SK-N-SH (cell line): ENCODE measurements at regions not wholly inside any gene's neighbourhood (a gene's known extent, or its start where the extent isn't known, plus 50 kb on each side); places are given as distances from the start of the nearest gene placed in this dataset.
A peak's percentile ranks its signal among the peaks of the same experiment; 100 is the strongest.

Source experiments
- CTCF ChIA-PET: fragments of 300-600, 350-600 bp; formaldehyde crosslinking; extraction: SDS; loops from one replicate; lab custom pipeline; 2021; lab: Yijun Ruan, JAX
- POLR2A ChIA-PET: fragments of 350-600 bp; sonication (Branson Sonifier 250); formaldehyde crosslinking; extraction: SDS; loops from one replicate; lab custom pipeline; 2020; ENCODE audit warnings: antibody characterized with exemption, inconsistent platforms; lab: Yijun Ruan, JAX
- DNase-seq: peaks from one replicate; pipeline ENCODE4 v3.0.0; 2012
- H2AFZ ChIP-seq: fragments of 200-600 bp; sonication (generic); 2 replicates; pipeline ENCODE4 v1.8.1; 2016; ENCODE audit warnings: antibody characterized with exemption, mild to moderate bottlenecking, low read depth
- H3F3A ChIP-seq: fragments of 200-600 bp; sonication (generic); replicated peaks from 2 replicates; pipeline ENCODE3; 2016; ENCODE audit warnings: antibody characterized with exemption, mild to moderate bottlenecking; ENCODE audit not compliant: insufficient read depth
- H3K27ac ChIP-seq, 2 experiments: fragments of 200-500 bp in 1 of 2; fragments of 200-600 bp in 1 of 2; sonication (Bioruptor generic) in 1 of 2; sonication (generic), shearing (Covaris generic) in 1 of 2; 2 replicates each; pipeline versions ENCODE4 v1.5.1 to v1.6.1; 2014 to 2016; ENCODE audit warnings: low read depth in 2 of 2, inconsistent platforms in 1 of 2, low read length in 1 of 2, mild to moderate bottlenecking in 1 of 2, mixed read lengths in 1 of 2
- H3K27me3 ChIP-seq: fragments of 200-600 bp; sonication (generic), shearing (Covaris generic); 2 replicates; pipeline ENCODE4 v1.6.1; 2016; ENCODE audit warnings: mixed run types; ENCODE audit not compliant: insufficient read depth
- H3K36me3 ChIP-seq, 2 experiments: fragments of 200-500 bp in 1 of 2; fragments of 200-600 bp in 1 of 2; sonication (Bioruptor generic) in 1 of 2; sonication (generic) in 1 of 2; replicated peaks in 1 of 2; 2 replicates each; pipeline versions ENCODE3 to v1.5.1; 2014 to 2016; ENCODE audit warnings: low read length in 1 of 2, mild to moderate bottlenecking in 1 of 2; ENCODE audit not compliant: insufficient read depth in 2 of 2, control insufficient read depth in 1 of 2
- H3K4me1 ChIP-seq, 2 experiments: fragments of 200-500 bp in 1 of 2; fragments of 200-600 bp in 1 of 2; sonication (Bioruptor generic) in 1 of 2; sonication (generic), shearing (Covaris generic) in 1 of 2; 2 replicates each; pipeline versions ENCODE4 v1.5.1 to v1.6.1; 2014 to 2016; ENCODE audit warnings: low read depth in 1 of 2, low read length in 1 of 2, mixed run types in 1 of 2; ENCODE audit not compliant: insufficient read depth in 2 of 2, control insufficient read depth in 1 of 2
- H3K4me2 ChIP-seq: fragments of 200-600 bp; sonication (generic), shearing (Covaris generic); 2 replicates; pipeline ENCODE4 v1.6.1; 2017; ENCODE audit warnings: mixed run types
- H3K4me3 ChIP-seq, 2 experiments: fragments of 200-500 bp in 1 of 2; fragments of 200-600 bp in 1 of 2; sonication (Bioruptor generic) in 1 of 2; sonication (generic), shearing (Covaris generic) in 1 of 2; 2 replicates each; pipeline versions ENCODE4 v1.5.1 to v1.8.1; 2014 to 2016; ENCODE audit warnings: low read depth in 2 of 2, inconsistent platforms in 1 of 2, low read length in 1 of 2, mild to moderate bottlenecking in 1 of 2, mixed read lengths in 1 of 2, moderate library complexity in 1 of 2
- H3K79me2 ChIP-seq: fragments of 200-600 bp; sonication (generic); 2 replicates; pipeline ENCODE4 v1.8.1; 2017; ENCODE audit warnings: mild to moderate bottlenecking; ENCODE audit not compliant: insufficient read depth
- H3K9ac ChIP-seq: fragments of 200-600 bp; sonication (generic); 2 replicates; pipeline ENCODE4 v1.6.1; 2017; ENCODE audit warnings: mixed run types
- H3K9me2 ChIP-seq: fragments of 200-600 bp; sonication (generic); 2 replicates; pipeline ENCODE4 v1.6.1; 2017; ENCODE audit warnings: mixed run types
- H3K9me3 ChIP-seq: fragments of 200-600 bp; sonication (generic); 2 replicates; pipeline ENCODE4 v1.6.1; 2017; ENCODE audit warnings: mixed run types, mild to moderate bottlenecking, moderate library complexity
- H4K20me1 ChIP-seq: fragments of 200-600 bp; sonication (generic); 2 replicates; pipeline ENCODE4 v1.6.1; 2017; ENCODE audit warnings: mild to moderate bottlenecking, mixed run types; ENCODE audit not compliant: insufficient read depth
- CHD2 ChIP-seq: fragments of 150-350 bp; IDR thresholded peaks from 2 replicates; pipeline ENCODE4 v1.6.1; 2018; ENCODE audit warnings: low read length; ENCODE audit not compliant: partially characterized antibody
- CTCF ChIP-seq: fragments of 200-600 bp; sonication (generic); IDR thresholded peaks from 2 replicates; pipeline ENCODE4 v1.6.1; 2017; ENCODE audit warnings: antibody characterized with exemption, mild to moderate bottlenecking, moderate library complexity
- EP300 ChIP-seq, 2 experiments: IDR thresholded peaks; 2 replicates each; pipeline versions ENCODE4 v1.4.0 to v1.6.1; 2012; ENCODE audit warnings: borderline replicate concordance in 1 of 2, low read depth in 1 of 2, low read length in 1 of 2
- EZH2phosphoT487 ChIP-seq: fragments of 200-600 bp; sonication (generic); IDR thresholded peaks from 2 replicates; pipeline ENCODE4 v1.6.1; 2017; ENCODE audit warnings: low read depth, mixed run types, mild to moderate bottlenecking, antibody characterized with exemption, moderate library complexity, borderline replicate concordance
- FOXJ3 ChIP-seq: sonication (generic); formaldehyde crosslinking; IDR thresholded peaks from 2 replicates; pipeline ENCODE4 v1.5.1; 2020; ENCODE audit warnings: mild to moderate bottlenecking, missing genetic modification reagents
- FOXM1 ChIP-seq: IDR thresholded peaks from 2 replicates; pipeline ENCODE4 v1.4.0; 2012; ENCODE audit warnings: low read depth, mild to moderate bottlenecking
- GABPA ChIP-seq: IDR thresholded peaks from 2 replicates; pipeline ENCODE4 v1.4.0; 2012; ENCODE audit warnings: low read depth, mild to moderate bottlenecking
- GATA2 ChIP-seq: sonication (generic); formaldehyde crosslinking; IDR thresholded peaks from 2 replicates; pipeline ENCODE4 v1.5.0; 2020; ENCODE audit warnings: mild to moderate bottlenecking, missing genetic modification reagents
- JUND ChIP-seq: IDR thresholded peaks from 2 replicates; pipeline ENCODE4 v1.4.0; 2012
- POLR2AphosphoS5 ChIP-seq: IDR thresholded peaks from 2 replicates; pipeline ENCODE4 v1.6.1; 2012; ENCODE audit warnings: low read depth, low read length
- RAD21 ChIP-seq: IDR thresholded peaks from 2 replicates; pipeline ENCODE4 v1.6.1; 2012; ENCODE audit warnings: mild to moderate bottlenecking, low read length
- RCOR1 ChIP-seq: fragments of 150-350 bp; IDR thresholded peaks from 2 replicates; pipeline ENCODE4 v1.6.1; 2017; ENCODE audit warnings: antibody characterized with exemption, low read length
- REST ChIP-seq: IDR thresholded peaks from 2 replicates; pipeline ENCODE4 v1.6.1; 2012; ENCODE audit warnings: mild to moderate bottlenecking, low read depth, low read length, moderate library complexity
- RXRA ChIP-seq: IDR thresholded peaks from 2 replicates; pipeline ENCODE4 v1.4.0; 2012; ENCODE audit warnings: low read depth, mild to moderate bottlenecking, borderline replicate concordance
- SIN3A ChIP-seq: IDR thresholded peaks from 2 replicates; pipeline ENCODE4 v1.6.1; 2012; ENCODE audit warnings: low read depth, mild to moderate bottlenecking, low read length, moderate library complexity, borderline replicate concordance
- SMC3 ChIP-seq: IDR thresholded peaks from 2 replicates; pipeline ENCODE4 v1.6.1; 2012; ENCODE audit warnings: low read depth, low read length, improper control_type of control experiment
- TCF12 ChIP-seq: IDR thresholded peaks from 2 replicates; pipeline ENCODE4 v1.4.0; 2012
- TEAD4 ChIP-seq: IDR thresholded peaks from 2 replicates; pipeline ENCODE4 v1.4.0; 2012; ENCODE audit warnings: mild to moderate bottlenecking, borderline replicate concordance; ENCODE audit not compliant: insufficient read depth
- USF2 ChIP-seq: fragments of 150-350 bp; IDR thresholded peaks from 2 replicates; pipeline ENCODE4 v1.6.1; 2017; ENCODE audit warnings: antibody characterized with exemption, low read length, low read depth, borderline replicate concordance
- WGBS: methylation state at CpG from one replicate; pipeline ENCODE4 v1.1.6; 2017; ENCODE audit warnings: low lambda C conversion rate; 5-methylcytosine and 5-hydroxymethylcytosine counted together

- TF ChIP-seq REST (no peak), GATA2 (CRISPR knock-in tag) (no peak), JUND (no peak), USF2 (no peak), CHD2 (no peak)
Measured at GRCh38 chr3:28980131-28980530, 300.7 kb upstream of the RBMS3 start (continued).

- ChIA-PET POLR2A (no interaction called here), CTCF (interaction anchor here (0.8 to 1.2 kb wide), 2 partner anchors 12 to 33 kb away, joined by 3 to 4 read pairs; no protein-coding TSS in a partner anchor)
- Histone ChIP-seq H3K4me1 (no peaks in the 10 kb centered on the region), H3K9me3 (no peaks in the 10 kb centered on the region), H3K9me2 (no peaks in the 10 kb centered on the region), H3K4me3 (no peak overlapping the region), H3K4me2 (no peak overlapping the region), H3K27me3 (no peaks in the 10 kb centered on the region), H3K9ac (no peak overlapping the region), H2AFZ (no peak overlapping the region), H4K20me1 (no peaks in the 10 kb centered on the region), H3F3A (no peaks in the 10 kb centered on the region), H3K79me2 (no peaks in the 10 kb centered on the region), H3K27ac (peak overlapping the region in 1 of 2 experiments; percentile 28; a peak in 1 of 4 replicates), H3K36me3 (no peaks in the 10 kb centered on the region)
- TF ChIP-seq FOXJ3 (CRISPR knock-in tag) (no peak), JUND (no peak)
- DNase-seq = no peak
Measured at GRCh38 chr3:28980631-28981030, 300.2 kb upstream of the RBMS3 start.

- no peaks in the 10 kb centered on the region for H3K79me2 ChIP-seq
- 97% methylated on average over 2 of the region's 2 CpGs for WGBS
- H3K9me3 ChIP-seq = no peaks in the 10 kb centered on the region
- no peaks in the 10 kb centered on the region for H3K9me2 ChIP-seq
- H3F3A ChIP-seq = no peaks in the 10 kb centered on the region
- no peaks in the 10 kb centered on the region for H3K36me3 ChIP-seq
- no peaks in the 10 kb centered on the region for H3K27me3 ChIP-seq
- H4K20me1 ChIP-seq = no peaks in the 10 kb centered on the region
- POLR2A ChIA-PET = no interaction called here
- no peak overlapping the region for H3K27ac ChIP-seq
- no peak overlapping the region for H3K4me2 ChIP-seq
- CTCF ChIA-PET = interaction anchor here (1.2 kb wide), 1 partner anchor 66 kb away, joined by 3 read pairs; no protein-coding TSS in a partner anchor
- no peak overlapping the region for H3K9ac ChIP-seq
- DNase-seq = no peak
- no peak overlapping the region for H3K4me3 ChIP-seq
- no peak overlapping the region for H2AFZ ChIP-seq
- no peaks in the 10 kb centered on the region for H3K4me1 ChIP-seq
- TF ChIP-seq RAD21 = no peak
- no peak for TF ChIP-seq TEAD4
- no peak for TF ChIP-seq SIN3A
- TF ChIP-seq POLR2AphosphoS5 = no peak
- no peak for TF ChIP-seq EZH2phosphoT487
- TF ChIP-seq SMC3 = no peak
- TF ChIP-seq CTCF = no peak
- TF ChIP-seq FOXM1 = no peak
- no peak for TF ChIP-seq EP300 (IDR thresholded peaks at IDR 0.05; ENCODE audit: borderline replicate concordance in 1 of 2, low read depth in 1 of 2, low read length in 1 of 2)
- TF ChIP-seq JUND = no peak
- TF ChIP-seq RXRA = no peak
- no peak for TF ChIP-seq GABPA
- no peak for TF ChIP-seq TCF12
- TF ChIP-seq RCOR1 = no peak
Measured at GRCh38 chr3:28982906-28983305, 298.0 kb upstream of the RBMS3 start.
